ENCODE measurements at regions not wholly inside any gene's neighbourhood (a gene's known extent, or its start where the extent isn't known, plus 50 kb on each side); places are given as distances from the start of the nearest gene placed in this dataset.

DNA sequence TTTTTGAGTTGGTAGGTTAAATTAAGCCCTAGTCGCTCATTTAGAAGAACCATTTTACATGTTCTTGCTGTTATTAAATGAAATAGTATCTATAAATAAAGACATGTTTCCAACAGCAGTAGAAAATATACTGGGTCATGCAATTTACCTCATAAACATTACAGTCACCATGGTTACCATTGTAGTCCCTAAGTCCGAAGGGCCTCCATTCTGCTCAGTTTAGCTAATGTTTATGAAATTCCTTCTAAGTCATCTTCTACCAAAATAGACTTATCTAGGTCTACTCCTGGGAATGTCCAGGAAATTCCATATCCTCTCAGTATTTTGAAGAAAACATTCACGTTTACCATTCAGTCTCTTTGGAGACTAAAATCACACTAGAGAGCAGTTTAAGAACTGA is 292.5 kb upstream of the DCAF8L1 start:
- Mint-ChIP-seq H3K27ac (peak overlapping the region; percentile 24), H3K36me3 (no peaks in the 10 kb centered on the region), H3K4me3 (no peak overlapping the region), H3K9me3 (peaks cover 4% of the 10 kb centered on the region), H3K27me3 (ENCODE audit: low read depth) (no peaks in the 10 kb centered on the region), H3K4me1 (no peaks in the 10 kb centered on the region)
- TF ChIP-seq, protein P1, sequence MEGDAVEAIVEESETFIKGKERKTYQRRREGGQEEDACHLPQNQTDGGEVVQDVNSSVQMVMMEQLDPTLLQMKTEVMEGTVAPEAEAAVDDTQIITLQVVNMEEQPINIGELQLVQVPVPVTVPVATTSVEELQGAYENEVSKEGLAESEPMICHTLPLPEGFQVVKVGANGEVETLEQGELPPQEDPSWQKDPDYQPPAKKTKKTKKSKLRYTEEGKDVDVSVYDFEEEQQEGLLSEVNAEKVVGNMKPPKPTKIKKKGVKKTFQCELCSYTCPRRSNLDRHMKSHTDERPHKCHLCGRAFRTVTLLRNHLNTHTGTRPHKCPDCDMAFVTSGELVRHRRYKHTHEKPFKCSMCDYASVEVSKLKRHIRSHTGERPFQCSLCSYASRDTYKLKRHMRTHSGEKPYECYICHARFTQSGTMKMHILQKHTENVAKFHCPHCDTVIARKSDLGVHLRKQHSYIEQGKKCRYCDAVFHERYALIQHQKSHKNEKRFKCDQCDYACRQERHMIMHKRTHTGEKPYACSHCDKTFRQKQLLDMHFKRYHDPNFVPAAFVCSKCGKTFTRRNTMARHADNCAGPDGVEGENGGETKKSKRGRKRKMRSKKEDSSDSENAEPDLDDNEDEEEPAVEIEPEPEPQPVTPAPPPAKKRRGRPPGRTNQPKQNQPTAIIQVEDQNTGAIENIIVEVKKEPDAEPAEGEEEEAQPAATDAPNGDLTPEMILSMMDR (IDR thresholded peaks at IDR 0.05; ENCODE audit: unreplicated experiment) = no peak
- no peak for DNase-seq (ENCODE audit: low spot score in 2 of 2, unreplicated experiment in 2 of 2)

DNA sequence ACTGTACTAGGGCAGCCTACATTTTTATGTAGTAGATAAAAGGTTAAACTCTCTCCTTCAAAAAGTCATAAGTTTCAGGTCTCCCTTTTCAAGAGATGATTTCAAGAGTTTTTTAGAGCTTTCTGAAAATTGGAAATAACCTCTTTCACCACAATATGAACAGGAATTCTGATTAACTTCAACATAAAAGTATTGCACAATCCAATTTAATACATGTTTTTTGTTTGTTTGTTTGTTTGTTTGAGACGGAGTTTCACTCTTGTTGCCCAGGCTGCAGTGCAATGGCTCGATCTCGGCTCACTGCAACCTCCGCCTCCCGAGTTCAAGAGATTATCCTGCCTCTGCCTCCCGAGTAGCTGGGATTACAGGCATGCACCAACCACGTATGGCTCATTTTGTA is 265.4 kb upstream of the DCAF8L1 start:
- TF ChIP-seq, protein P1 (IDR thresholded peaks at IDR 0.05; ENCODE audit: unreplicated experiment) = no peak
- Mint-ChIP-seq H3K27ac (no peak overlapping the region), H3K4me1 (no peaks in the 10 kb centered on the region), H3K27me3 (ENCODE audit: low read depth) (no peaks in the 10 kb centered on the region), H3K4me3 (no peak overlapping the region), H3K36me3 (no peaks in the 10 kb centered on the region), H3K9me3 (peaks cover 8% of the 10 kb centered on the region)
- DNase-seq (ENCODE audit: low spot score in 2 of 2, unreplicated experiment in 2 of 2) = no peak

DNA sequence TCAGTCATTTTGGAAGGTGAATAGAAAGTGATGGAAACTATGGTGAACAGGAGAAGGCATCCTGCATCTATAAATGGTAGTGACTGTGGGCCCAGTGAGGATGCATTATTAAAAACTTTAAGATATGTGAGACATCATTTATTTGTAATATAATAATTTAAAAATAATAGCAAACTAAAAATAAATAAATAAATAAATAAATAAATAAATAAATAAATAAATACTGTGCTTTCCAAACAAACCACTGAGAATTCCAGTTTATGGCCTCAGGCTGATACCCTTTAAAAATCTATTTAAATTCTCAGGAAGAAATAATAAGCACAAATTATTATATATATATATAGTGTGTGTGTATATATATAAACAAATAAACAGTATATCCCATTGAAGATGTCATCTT is 248.0 kb upstream of the DCAF8L1 start:
- Mint-ChIP-seq H3K4me3 (no peak overlapping the region), H3K27ac (no peak overlapping the region), H3K36me3 (peaks cover 12% of the 10 kb centered on the region), H3K9me3 (peaks cover 43% of the 10 kb centered on the region), H3K27me3 (ENCODE audit: low read depth) (no peaks in the 10 kb centered on the region), H3K4me1 (peaks cover 12% of the 10 kb centered on the region)
- TF ChIP-seq, protein P1 (IDR thresholded peaks at IDR 0.05; ENCODE audit: unreplicated experiment) = no peak
- DNase-seq (ENCODE audit: low spot score in 2 of 2, unreplicated experiment in 2 of 2) = no peak

DNA sequence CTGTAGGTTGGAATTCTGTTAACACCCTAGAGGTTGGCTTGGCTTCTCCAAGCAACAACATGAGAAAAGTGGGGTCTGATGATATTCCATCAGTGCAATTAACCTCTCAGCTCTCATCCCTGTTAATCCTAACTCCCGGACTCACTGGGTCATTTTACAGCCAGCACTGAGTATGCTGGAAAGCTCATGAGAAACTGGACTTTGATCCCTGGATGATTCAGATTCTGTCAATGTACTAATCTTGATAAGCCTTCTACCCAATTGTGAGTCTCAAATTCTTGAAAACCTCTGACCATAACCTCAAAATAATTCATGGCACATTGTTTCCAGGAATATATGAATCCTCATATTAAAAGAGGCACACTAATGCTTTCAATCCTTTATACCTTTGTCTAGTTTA is 244.3 kb upstream of the DCAF8L1 start:
- peaks cover 23% of the 10 kb centered on the region for H3K9me3 Mint-ChIP-seq
- H3K27ac Mint-ChIP-seq = peak overlapping the region; percentile 12
- TF ChIP-seq, protein P1 (IDR thresholded peaks at IDR 0.05; ENCODE audit: unreplicated experiment) = no peak
- peaks cover 20% of the 10 kb centered on the region for H3K4me1 Mint-ChIP-seq
- no peaks in the 10 kb centered on the region for H3K27me3 Mint-ChIP-seq (ENCODE audit: low read depth)
- no peak for DNase-seq (ENCODE audit: low spot score in 2 of 2, unreplicated experiment in 2 of 2)
- H3K4me3 Mint-ChIP-seq = no peak overlapping the region
- peaks cover 12% of the 10 kb centered on the region for H3K36me3 Mint-ChIP-seq

DNA sequence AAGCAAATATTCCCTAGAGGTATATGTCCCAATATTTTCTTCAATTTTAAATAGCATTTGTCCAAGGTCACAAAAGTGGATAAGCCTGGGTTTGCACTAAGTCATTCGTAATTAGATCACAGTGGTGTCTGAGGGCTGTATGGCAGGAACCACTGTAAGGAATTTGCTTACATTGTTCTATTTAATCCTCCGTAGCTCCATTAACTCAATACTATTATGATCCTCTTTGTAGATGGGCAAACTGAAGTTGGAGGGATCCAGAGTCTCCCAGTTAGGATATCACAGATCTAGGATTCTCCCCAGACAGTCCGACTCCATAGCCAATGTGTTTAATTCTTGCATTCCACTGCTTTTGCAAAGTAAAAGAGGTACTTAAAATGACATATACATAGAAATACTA is 242.7 kb upstream of the DCAF8L1 start:
- no peaks in the 10 kb centered on the region for H3K27me3 Mint-ChIP-seq (ENCODE audit: low read depth)
- TF ChIP-seq, protein P1 (IDR thresholded peaks at IDR 0.05; ENCODE audit: unreplicated experiment) = no peak
- peaks cover 12% of the 10 kb centered on the region for H3K36me3 Mint-ChIP-seq
- H3K27ac Mint-ChIP-seq = peak overlapping the region; percentile 81
- peaks cover 24% of the 10 kb centered on the region for H3K4me1 Mint-ChIP-seq
- H3K9me3 Mint-ChIP-seq = peaks cover 22% of the 10 kb centered on the region
- DNase-seq (ENCODE audit: low spot score in 2 of 2, unreplicated experiment in 2 of 2) = no peak
- no peak overlapping the region for H3K4me3 Mint-ChIP-seq

DNA sequence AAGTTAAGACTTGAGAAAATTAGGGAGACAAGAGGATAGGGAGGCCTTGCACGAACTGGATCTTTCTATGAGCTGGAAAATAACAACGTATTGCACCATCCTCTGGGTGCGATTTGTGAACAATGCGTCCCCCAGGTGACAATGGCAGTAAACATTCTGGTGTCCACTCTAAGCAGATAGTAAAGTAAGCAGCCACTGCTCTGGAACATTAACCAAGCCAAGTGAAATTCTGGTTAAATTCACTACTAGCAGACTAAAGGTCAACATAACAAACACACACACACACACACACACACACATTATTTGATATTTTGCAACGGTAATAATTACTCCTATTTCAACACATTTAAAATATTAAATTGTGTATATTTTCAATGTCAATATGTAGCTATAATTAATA is 242.2 kb upstream of the DCAF8L1 start:
- Mint-ChIP-seq H3K27ac (no peak overlapping the region), H3K9me3 (peaks cover 18% of the 10 kb centered on the region), H3K36me3 (peaks cover 12% of the 10 kb centered on the region), H3K4me3 (no peak overlapping the region), H3K27me3 (ENCODE audit: low read depth) (no peaks in the 10 kb centered on the region), H3K4me1 (peaks cover 29% of the 10 kb centered on the region)
- DNase-seq (ENCODE audit: low spot score in 2 of 2, unreplicated experiment in 2 of 2) = no peak
- TF ChIP-seq, protein P1 (IDR thresholded peaks at IDR 0.05; ENCODE audit: unreplicated experiment) = no peak

All from mesothelial cell of epicardium (in vitro differentiated cells).